B cell (primary cell): ENCODE measurements at regions not wholly inside any gene's neighbourhood (a gene's known extent, or its start where the extent isn't known, plus 50 kb on each side); places are given as distances from the start of the nearest gene placed in this dataset.

ENCODE experiments used
- ATAC-seq: fragments of 200-7000 bp; cut with Tn5 transposase; one replicate; pipeline ENCODE4 v1.10.0; 2021; ENCODE audit warnings: low read depth, mild to moderate bottlenecking, moderate number of reproducible peaks, moderate library complexity
- CTCF ChIA-PET: fragments of 350-600 bp; sonication (Branson Sonifier 250); formaldehyde crosslinking; loops from one replicate; lab custom pipeline; 2021; ENCODE audit warnings: antibody characterized with exemption, inconsistent platforms; lab: Charles Lee
- POLR2A ChIA-PET: fragments of 350-600 bp; sonication (Branson Sonifier 250); formaldehyde crosslinking; loops from one replicate; lab custom pipeline; 2021; ENCODE audit warnings: antibody characterized with exemption; lab: Charles Lee
- DNase-seq: peaks from one replicate; pipeline ENCODE4 v3.0.0; 2013
- H2AFZ ChIP-seq: 2 replicates; pipeline ENCODE4 v1.6.1; 2012; ENCODE audit warnings: mild to moderate bottlenecking, low read depth, low read length; ENCODE audit not compliant: insufficient read depth, poor library complexity, severe bottlenecking
- H3K27ac ChIP-seq, 2 donors: 1 replicate in 1 of 2; 2 replicates in 1 of 2; pipeline ENCODE4 v1.5.1; 2012 to 2013; ENCODE audit warnings: low read length in 2 of 2, mild to moderate bottlenecking in 2 of 2, moderate library complexity in 1 of 2
- H3K27me3 ChIP-seq, 4 experiments: fragments of 200-600 bp in 1 of 4; sonication (generic) in 1 of 4; replicated peaks in 1 of 4; 1 replicate in 2 of 4; 2 replicates in 2 of 4; pipeline versions ENCODE4 v1.6.1 to v1.7.0; 2013 to 2016; ENCODE audit warnings: low read length in 3 of 4, mild to moderate bottlenecking in 2 of 4, mixed read lengths in 1 of 4, moderate library complexity in 1 of 4; ENCODE audit not compliant: insufficient read depth in 4 of 4, control insufficient read depth in 3 of 4; ENCODE audit errors: control extremely low read depth in 1 of 4
- H3K36me3 ChIP-seq, 2 experiments: replicated peaks in 1 of 2; 1 replicate in 1 of 2; 2 replicates in 1 of 2; pipeline versions ENCODE4 v1.6.1 to v1.7.1; 2013; ENCODE audit warnings: low read length in 1 of 2; ENCODE audit not compliant: insufficient read depth in 2 of 2, control insufficient read depth in 1 of 2; ENCODE audit errors: control extremely low read depth in 1 of 2, extremely low read depth in 1 of 2
- H3K4me1 ChIP-seq, 2 donors: fragments of 200-600 bp in 1 of 2; sonication (generic) in 1 of 2; 1 replicate in 1 of 2; 2 replicates in 1 of 2; pipeline versions ENCODE4 v1.5.1 to v1.6.1; 2013 to 2017; ENCODE audit warnings: low read length in 2 of 2; ENCODE audit not compliant: control insufficient read depth in 2 of 2, insufficient read depth in 2 of 2
- H3K4me2 ChIP-seq: replicated peaks from 2 replicates; pipeline ENCODE3; 2012; ENCODE audit warnings: mild to moderate bottlenecking, low read depth, low read length; ENCODE audit not compliant: poor library complexity, severe bottlenecking
- H3K4me3 ChIP-seq, 5 experiments: fragments of 200-600 bp in 1 of 5; sonication (generic) in 1 of 5; 1 replicate in 3 of 5; 2 replicates in 2 of 5; pipeline versions ENCODE4 v1.5.1 to v1.7.0; 2011 to 2016; ENCODE audit warnings: low read length in 4 of 5, mild to moderate bottlenecking in 4 of 5, low read depth in 2 of 5, control low read depth in 1 of 5, moderate library complexity in 1 of 5; ENCODE audit not compliant: insufficient read depth in 1 of 5; ENCODE audit errors: control extremely low read depth in 1 of 5, extremely low read depth in 1 of 5
- H3K79me2 ChIP-seq: fragments of 200-600 bp; sonication (generic); one replicate; pipeline ENCODE4 v1.6.0; 2016; ENCODE audit warnings: low read length; ENCODE audit not compliant: control insufficient read depth, insufficient read depth
- H3K9ac ChIP-seq: fragments of 200-600 bp; sonication (generic); 2 replicates; pipeline ENCODE4 v1.6.1; 2017; ENCODE audit warnings: mild to moderate bottlenecking, low read length, moderate library complexity
- H3K9me3 ChIP-seq, 3 donors: one replicate each; pipeline versions ENCODE4 v1.6.1 to v1.7.1; 2013; ENCODE audit warnings: low read length in 2 of 3; ENCODE audit not compliant: control insufficient read depth in 2 of 3, insufficient read depth in 1 of 3; ENCODE audit errors: control extremely low read depth in 1 of 3
- H4K20me1 ChIP-seq: 2 replicates; pipeline ENCODE4 v1.6.0; 2012; ENCODE audit warnings: mild to moderate bottlenecking, low read length; ENCODE audit not compliant: insufficient read depth, control insufficient read depth, poor library complexity, severe bottlenecking
- H3K27ac Mint-ChIP-seq: one replicate; pipeline ENCODE4 v1.8.0; 2021; ENCODE audit warnings: mixed read lengths
- H3K27me3 Mint-ChIP-seq: one replicate; pipeline ENCODE4 v1.8.0; 2021; ENCODE audit warnings: mixed read lengths
- H3K4me1 Mint-ChIP-seq: one replicate; pipeline ENCODE4 v1.8.0; 2021; ENCODE audit warnings: mixed read lengths
- H3K4me3 Mint-ChIP-seq: one replicate; pipeline ENCODE4 v1.8.0; 2021; ENCODE audit warnings: mixed read lengths
- H3K9me3 Mint-ChIP-seq: one replicate; pipeline ENCODE4 v1.8.0; 2022; ENCODE audit warnings: mixed read lengths; ENCODE audit not compliant: insufficient read depth
- CTCF ChIP-seq: fragments of 200-600 bp; IDR thresholded peaks from one replicate; pipeline ENCODE4 v1.8.0; 2022; ENCODE audit warnings: antibody characterized with exemption, mild to moderate bottlenecking
- EZH2 ChIP-seq: IDR thresholded peaks from 2 replicates; pipeline ENCODE4 v1.6.1; 2012; ENCODE audit warnings: borderline replicate concordance, low read depth, mild to moderate bottlenecking, moderate library complexity, low read length; ENCODE audit not compliant: insufficient read depth, poor library complexity, severe bottlenecking
- WGBS: methylation state at CpG from one replicate; pipeline ENCODE4 v1.1.5; 2013; ENCODE audit warnings: missing lambda C conversion rate; ENCODE audit not compliant: insufficient coverage; 5-methylcytosine and 5-hydroxymethylcytosine counted together
- intact Hi-C: fragments of 100-400 bp; cut with micrococcal nuclease; formaldehyde crosslinking; loops from one replicate; pipeline ENCODE4 v1.10.0; 2022

DNA sequence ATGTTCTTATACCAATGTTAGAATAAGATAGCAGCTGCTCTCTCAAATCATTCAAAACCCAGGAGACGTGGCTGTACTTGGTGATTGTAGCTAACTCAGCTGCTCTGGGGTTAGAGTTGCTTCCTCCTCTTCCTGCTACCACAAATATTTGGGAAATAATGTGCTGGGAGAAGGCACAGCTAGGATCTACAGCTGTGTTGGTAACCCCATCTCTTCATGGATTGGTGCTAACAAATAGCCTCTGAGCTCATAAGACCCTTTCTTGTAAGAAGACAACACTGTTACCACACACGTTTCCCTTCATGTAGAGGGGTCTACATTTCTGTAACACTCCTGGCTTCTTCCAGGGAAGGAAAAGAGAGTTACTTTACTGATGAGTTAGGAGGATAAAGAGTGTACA lies 911.0 kb upstream of the CITED2 start:
- Histone ChIP-seq H3K4me3 (no peak overlapping the region), H3K27me3 (no peaks in the 10 kb centered on the region), H3K9ac (no peak overlapping the region), H3K4me2 (no peak overlapping the region), H3K79me2 (no peaks in the 10 kb centered on the region), H3K27ac (no peak overlapping the region), H2AFZ (no peak overlapping the region), H3K9me3 (peaks cover 0 to 4% (median 0%) of the 10 kb centered on the region in 3 donors), H3K36me3 (no peaks in the 10 kb centered on the region), H3K4me1 (no peaks in the 10 kb centered on the region), H4K20me1 (no peaks in the 10 kb centered on the region)
- Mint-ChIP-seq H3K4me1 (no peaks in the 10 kb centered on the region), H3K9me3 (no peaks in the 10 kb centered on the region), H3K27me3 (peaks cover 4% of the 10 kb centered on the region), H3K4me3 (no peak overlapping the region), H3K27ac (no peak overlapping the region)
- ATAC-seq (no peak), DNase-seq (no peak)
- WGBS, result no CpG with 5 or more reads among the region's 2 CpGs
- ChIA-PET POLR2A (no interaction called here), CTCF (no interaction called here)
- TF ChIP-seq EZH2 (no peak), CTCF (no peak)
- intact Hi-C loops, result no loop called here

DNA sequence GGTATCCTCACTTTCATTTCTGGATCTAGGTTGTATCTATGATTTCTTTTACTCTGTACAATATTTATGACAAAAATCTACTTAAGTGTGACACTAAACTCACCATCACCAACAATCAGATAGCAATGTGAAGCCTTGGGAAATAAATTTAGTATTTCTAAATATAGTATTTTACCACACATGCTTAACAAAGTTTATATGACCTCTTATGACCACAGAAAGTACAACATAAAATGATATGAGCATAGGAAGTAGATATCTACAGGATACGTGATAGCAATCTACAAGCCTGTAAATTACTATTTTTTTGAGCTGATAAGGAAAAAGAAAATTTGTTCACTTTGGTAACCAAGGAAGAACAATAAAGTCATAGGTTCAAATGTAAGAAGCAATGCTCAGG lies 910.4 kb upstream of the CITED2 start:
- no peak overlapping the region for H3K9ac ChIP-seq
- H3K79me2 ChIP-seq, result no peaks in the 10 kb centered on the region
- POLR2A ChIA-PET, result no interaction called here
- no peak overlapping the region for H2AFZ ChIP-seq
- no peaks in the 10 kb centered on the region for H4K20me1 ChIP-seq
- no peak overlapping the region for H3K27ac Mint-ChIP-seq
- 80% methylated on average over 1 of the region's 1 CpG for WGBS
- ATAC-seq, result no peak
- no peak overlapping the region for H3K4me3 Mint-ChIP-seq
- H3K4me1 ChIP-seq, result no peaks in the 10 kb centered on the region
- H3K27me3 Mint-ChIP-seq, result peaks cover 4% of the 10 kb centered on the region
- CTCF ChIA-PET, result no interaction called here
- no peaks in the 10 kb centered on the region for H3K36me3 ChIP-seq
- intact Hi-C loops, result no loop called here
- no peak for TF ChIP-seq EZH2
- TF ChIP-seq CTCF, result no peak
- H3K4me2 ChIP-seq, result no peak overlapping the region
- H3K4me1 Mint-ChIP-seq, result no peaks in the 10 kb centered on the region
- DNase-seq, result no peak
- H3K9me3 Mint-ChIP-seq, result no peaks in the 10 kb centered on the region
- H3K27ac ChIP-seq, result no peak overlapping the region
- no peaks in the 10 kb centered on the region for H3K27me3 ChIP-seq
- no peak overlapping the region for H3K4me3 ChIP-seq
- H3K9me3 ChIP-seq, result no peaks in the 10 kb centered on the region
